HS-5 (cell line): ENCODE measurements at regions not wholly inside any gene's neighbourhood (a gene's known extent, or its start where the extent isn't known, plus 50 kb on each side); places are given as distances from the start of the nearest gene placed in this dataset.

Experiments
- DNase-seq: peaks from one replicate; pipeline ENCODE4 v3.0.0-alpha.2; 2012; ENCODE audit warnings: low read depth

DNA sequence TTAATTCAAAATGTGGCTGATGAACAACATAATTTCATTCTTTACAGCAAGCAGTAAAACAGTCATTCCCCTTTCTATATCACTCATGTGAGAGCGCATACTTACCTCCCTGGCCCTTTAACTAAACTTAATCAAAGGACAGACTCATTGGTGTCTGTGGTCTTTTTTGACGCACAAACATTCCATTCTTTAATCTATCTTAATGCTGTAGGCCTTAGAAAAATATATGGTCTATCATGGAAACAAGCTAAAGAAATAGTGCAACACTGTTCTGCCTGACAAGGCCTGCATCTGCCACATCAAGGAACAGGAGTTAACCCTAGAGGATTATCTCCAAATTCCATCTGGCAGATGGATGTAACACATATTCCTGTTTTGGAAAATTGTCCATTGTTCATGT, 878.1 kb downstream of the NLGN4Y start:
- DNase-seq: no peak

DNA sequence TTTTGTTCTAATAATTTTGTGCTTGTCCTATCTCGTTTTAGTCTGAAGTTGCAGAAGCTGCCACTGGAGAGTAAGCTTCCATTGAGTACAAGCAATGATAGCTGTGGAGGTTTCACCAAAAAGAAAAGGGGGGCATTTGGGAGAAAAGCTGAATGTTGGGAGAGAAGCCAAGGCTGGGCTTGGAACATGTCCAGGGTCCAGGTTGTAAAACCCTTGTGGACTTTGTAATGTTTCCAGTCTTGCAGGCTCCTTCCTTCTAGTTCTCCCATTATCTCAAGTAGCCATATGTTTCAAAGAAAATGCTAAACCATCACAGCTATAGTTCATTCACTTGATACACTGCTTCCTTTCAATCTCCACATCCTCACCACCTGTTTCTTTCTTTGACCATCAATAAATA, 880.2 kb downstream of the NLGN4Y start:
- DNase-seq: no peak

DNA sequence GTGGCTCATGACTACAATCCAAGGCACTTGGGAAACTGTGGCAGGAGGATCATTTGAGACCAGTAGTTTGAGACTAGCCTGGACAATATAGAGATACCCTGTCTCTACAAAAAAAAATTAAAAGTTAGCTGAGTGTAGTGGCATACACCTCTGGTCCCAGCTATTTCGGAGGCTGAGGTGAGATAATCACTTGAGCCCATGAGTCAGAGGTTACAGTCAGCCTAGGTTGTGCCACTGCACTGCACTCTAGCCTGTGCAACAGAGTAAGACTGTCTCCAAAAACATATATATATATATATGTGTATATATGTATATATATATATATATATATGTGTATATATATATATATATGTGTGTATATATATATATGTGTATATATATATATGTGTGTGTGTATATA, 890.8 kb downstream of the NLGN4Y start:
- DNase-seq: no peak

DNA sequence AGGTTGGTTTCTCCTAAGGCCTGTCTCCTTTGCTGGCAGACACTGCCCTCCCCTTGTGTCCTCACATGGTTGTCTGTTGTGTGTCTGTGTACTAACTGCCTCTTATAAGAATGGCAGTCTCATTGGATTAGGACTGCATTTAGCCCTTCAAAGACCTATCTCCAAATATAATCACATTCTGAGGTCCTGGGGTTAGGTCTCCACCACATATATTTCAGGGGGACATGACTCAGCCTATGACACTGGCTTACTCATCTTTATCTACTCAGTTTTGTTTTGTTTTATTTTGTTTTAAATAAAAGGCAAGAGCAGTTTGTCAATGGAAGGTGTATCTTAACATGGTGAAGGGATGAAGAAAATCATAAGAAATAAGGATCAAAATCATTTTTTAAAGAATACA, 894.3 kb downstream of the NLGN4Y start:
- DNase-seq: no peak

DNA sequence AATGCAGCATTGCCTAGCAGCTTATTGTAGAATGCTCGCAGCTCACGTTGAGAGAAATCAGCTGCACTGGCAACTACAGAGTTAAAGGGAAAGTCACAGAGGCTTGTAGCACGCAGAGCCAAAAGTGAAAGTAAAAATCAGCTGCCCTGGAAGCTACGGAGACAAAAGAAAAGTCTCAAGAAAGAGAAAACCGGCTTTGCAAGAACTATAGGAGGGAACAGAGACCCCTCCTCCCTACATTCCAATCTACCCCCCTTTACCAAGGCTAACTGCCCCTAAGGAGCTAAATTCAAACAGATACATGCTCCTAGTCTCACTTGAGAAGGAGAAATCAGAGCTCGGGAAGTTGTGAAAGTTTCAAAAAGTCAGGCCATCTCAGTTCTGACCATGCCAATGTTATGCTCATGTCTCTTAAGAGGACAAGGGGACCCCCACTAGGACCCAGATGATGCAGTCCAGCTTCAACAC, 900.4 kb downstream of the NLGN4Y start:
- no peak for DNase-seq

DNA sequence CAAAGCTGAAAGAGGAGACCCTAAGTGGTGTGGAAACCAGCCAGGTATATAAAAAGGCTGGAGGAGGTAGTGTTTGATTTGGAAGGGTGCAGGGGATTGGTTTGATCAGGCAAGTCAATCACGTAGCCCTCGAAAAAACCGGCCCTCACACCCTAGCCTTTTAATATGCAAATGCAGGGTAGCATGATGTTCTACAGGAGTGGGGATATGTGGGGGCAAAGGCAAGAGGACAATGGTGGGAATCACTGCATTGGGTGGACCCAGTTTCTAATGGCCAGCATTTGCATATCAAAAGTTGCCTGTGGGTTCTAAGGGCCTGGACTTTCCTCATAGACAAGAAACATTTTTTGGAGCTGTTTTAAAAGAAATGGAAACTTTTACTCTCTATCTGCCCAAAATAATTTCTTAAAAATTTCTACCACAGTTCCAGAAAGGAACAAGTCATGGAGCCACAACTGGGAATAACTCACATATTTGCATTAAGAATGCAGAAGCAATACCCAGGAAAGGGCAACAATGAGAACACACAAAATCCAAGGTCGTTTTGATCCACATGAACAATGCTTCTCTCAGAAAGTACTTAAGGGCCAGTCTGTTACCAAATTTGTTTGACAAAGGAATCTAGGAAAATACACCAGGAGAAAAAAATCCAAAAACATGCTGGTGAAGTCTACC, 915.8 kb downstream of the NLGN4Y start:
- no peak for DNase-seq

DNA sequence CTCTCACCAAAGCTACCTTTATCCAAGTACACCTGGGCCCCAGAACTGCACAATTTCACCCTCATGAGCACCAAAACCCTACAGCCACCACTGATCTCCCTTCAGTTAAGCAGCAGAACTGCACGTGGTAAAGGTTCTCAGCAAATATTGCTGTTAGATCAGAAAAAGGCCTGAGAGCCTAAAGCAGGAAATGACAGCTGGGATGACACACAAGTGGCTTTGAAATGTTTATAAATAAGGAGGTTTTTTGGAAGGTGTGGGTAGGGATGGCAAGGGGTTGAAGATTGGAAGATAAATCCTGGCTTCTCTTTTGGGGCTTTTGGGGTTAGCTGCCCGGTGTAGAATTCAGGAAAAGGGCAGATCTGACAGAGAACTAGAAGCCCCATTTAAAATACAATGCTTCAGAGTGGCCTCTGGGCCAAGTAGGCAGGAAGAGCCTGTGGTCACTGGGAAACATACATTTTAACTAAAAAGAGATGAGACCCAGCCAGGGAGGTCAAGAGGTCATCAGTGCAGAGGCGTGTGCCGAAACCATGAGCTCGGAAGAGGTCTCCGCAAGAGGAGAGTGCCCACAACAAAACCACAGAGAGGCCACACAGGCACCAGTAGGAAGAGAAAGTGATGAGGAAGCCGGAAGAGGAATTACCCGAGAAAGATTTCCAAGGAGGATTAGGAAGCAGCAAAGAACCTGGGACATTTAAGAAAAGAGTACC, 916.5 kb downstream of the NLGN4Y start:
- no peak for DNase-seq

DNA sequence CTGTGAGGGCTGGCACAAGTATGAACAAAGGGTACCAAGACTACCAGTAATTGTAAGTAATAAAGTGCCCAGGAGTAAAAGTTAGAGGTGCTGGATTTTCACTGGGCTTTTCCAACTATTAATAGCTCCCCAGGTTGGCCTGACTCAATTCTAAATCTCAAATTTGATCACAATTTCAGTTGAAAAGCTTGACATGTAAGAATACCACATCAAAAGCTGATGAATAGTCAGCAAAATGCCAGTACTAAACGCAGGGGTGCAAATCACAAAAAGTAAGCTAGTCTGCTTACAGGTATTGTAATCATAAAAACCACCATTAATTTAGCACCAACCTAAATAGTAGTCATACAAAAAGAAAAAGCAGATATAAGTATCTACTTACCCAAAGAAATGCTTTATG, 917.5 kb downstream of the NLGN4Y start:
- no peak for DNase-seq

DNA sequence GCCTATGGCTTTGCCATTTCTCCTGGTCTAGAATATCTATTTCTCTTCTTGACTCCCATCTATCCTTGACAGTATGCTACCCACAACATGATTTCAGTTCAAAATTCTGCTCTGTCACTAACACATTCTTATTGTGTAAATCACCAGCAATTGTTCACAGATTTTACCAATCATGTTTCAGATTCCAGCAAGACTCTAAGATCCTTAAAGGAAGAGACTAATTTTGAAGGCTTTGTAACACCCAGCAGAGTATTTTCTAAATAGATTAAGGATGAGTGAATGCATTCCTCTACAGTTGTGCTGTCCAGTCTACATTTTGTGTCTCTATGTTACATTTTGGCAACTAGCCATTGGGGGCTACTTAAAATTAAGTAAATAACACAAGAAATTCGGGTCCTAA, 921.5 kb downstream of the NLGN4Y start:
- DNase-seq: no peak

DNA sequence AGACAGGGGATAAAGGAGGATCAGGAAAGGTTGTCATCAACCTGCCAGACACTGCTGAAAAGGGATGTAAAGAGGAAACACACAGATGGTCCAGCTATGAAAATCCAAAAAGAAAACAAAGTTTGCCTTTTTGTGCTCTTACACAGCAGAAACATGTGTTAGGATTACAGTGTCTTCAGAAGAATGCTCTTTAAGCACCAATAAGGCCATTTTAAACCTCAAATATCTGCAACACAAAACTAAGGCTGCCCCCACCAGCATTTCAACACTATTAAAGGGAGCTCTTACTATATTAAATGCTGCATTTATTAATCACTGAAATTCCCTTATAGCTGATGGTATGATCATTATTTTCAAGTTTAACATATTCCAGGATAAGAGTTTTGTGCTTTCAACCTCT, 922.5 kb downstream of the NLGN4Y start:
- no peak for DNase-seq

DNA sequence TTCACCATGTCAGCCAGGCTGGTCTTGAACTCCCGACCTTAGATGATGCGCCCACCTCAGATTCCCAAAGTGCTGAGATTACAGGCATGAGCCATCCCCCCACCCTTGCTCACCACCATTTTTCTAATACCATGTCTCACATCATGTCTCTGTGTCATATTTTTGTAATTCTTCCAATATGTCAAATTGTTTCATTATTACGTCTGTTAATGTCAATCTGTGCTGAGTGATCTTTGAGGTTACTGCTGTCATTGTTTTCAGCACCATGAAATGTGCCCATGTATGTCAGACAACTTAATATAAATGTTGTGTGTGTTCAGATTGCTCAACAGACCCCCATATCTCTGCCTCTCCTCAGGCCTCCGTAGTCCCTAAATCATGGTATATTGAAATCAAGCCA, 923.6 kb downstream of the NLGN4Y start:
- DNase-seq: no peak

DNA sequence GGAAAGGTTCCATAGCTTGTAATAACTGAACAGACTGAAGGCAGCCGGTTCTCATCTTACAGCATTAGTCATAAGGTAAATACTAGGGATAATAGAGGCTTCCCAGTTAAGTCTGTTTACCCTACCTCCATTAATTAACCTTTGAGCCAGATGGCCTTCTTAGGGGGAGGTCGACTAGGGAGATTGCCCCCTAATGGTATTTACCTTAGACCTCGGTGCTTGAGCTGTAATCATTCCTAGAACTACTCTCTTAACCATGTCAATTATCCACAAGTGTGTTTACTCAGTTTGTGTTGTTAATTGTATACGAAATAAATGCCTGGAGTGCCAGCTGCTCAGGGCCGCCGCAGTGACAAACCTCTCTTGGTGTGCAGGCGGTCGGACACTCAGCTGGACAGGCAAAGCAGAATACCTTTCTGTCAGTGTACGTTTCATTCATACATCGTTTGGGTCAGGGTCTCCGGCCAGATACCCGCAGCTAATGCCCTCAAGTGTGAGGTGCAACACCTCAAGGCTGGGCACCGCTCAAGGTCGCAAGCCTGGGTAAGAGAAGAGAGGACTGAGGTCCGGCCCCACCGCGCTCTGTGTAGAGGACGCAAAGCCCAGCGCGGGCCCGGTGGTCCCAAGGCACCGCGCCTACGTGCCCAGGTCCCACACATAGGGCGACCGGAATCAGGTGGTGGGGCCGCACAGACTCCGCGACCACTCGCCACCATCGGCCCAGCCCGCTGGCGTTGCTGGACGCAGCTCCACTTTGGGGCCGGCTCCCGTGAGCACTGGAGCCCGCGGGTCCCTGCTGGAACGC, 931.0 kb downstream of the NLGN4Y start:
- no peak for DNase-seq

DNA sequence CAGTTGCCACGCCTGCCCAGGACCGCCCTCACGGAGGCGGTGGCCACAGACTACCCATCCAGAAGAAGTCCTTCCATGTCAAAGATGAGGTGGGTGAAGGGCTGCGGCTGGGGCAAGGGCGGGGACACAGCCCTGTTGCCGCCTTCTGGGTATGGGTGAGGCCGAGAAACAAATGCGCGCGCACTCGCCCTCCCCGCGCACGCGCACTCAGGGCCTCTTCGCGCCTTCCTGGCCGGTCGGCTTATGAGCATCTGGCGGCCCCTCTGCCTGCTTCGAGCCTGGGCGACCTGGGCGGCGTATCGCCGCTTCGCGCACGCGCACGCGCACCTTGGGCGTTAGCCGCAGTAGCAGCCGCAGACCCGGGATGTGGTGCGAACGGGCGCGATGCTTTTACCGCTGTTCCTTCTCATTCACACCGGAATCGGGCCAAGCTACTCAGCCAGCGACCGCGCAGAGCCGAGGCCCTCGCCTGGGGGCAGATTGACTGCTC, 931.7 kb downstream of the NLGN4Y start:
- DNase-seq: peak; percentile 39

DNA sequence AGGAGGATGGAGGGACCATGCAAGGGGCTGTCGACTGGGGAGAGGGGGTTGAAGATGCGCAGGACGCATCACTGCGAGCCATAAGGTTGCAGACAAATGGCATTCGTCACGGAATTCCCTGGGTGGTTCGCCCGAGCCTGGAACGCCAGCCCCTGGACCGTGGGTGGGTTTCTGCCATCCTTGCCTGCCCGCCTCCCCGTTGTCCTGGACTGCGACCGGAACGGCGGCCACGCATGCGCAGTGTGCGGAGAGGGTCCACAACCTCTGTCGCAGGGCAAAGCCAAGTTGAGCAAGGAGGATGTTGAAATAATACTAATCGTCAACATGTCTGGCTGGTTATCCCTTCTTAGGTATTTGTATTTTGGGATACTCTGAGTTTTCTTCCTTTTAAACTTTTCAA, 932.2 kb downstream of the NLGN4Y start:
- no peak for DNase-seq

DNA sequence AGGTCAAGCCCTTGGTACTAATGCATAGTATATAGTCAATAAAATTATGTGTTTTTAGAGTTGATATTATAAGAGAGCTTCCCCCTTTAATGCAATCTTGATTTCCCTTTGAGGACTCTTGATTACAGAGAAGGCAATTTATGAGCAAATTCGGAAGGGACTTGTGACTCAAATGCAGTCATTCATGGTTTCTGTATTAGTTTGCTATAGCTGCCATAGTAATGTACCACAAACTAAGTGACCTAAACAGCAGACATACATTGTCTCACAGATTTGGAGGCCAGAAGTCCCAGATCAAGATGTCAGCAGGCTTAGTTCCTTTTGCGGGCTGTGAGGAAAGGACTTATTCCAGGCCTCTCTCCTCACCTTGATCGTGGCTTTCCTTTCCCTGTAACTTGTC, 933.4 kb downstream of the NLGN4Y start:
- no peak for DNase-seq

DNA sequence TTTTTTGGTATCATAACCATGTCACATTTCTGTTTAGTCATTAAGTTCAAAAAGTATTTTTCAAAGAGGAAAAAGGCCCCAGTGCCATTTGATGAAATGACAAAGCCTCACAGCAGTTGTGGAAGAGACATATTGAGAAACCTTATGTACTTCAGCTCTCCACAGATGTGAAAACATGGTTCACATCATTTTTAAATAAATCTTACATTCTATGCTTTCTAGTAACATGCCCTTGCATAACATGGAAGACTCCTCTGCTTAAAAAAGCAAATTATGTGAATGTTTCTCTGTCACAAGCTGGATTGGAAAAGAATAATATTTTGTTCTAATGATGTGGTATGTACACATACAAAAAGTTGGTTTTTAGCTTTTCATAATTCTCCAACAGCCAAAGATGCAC, 934.1 kb downstream of the NLGN4Y start:
- no peak for DNase-seq

DNA sequence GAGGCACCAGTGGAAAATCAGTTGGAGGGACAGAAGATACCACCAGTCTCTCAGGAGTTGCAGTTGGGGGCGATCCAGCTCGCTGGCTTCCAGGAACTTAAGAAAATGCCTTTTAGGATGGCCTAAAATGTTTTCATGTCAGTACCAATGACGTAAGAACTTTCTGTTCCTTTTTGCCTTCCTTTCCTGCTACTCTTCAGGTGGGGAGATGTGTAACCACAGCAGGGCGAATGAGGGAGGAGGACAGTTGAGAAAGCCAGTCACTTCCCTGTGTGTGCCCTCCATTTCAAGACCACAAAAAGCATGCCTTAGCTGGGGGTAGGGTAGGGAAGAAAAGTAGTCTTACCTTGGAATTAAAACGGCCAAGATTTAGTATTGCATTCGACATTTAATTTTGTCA, 941.6 kb downstream of the NLGN4Y start:
- no peak for DNase-seq

DNA sequence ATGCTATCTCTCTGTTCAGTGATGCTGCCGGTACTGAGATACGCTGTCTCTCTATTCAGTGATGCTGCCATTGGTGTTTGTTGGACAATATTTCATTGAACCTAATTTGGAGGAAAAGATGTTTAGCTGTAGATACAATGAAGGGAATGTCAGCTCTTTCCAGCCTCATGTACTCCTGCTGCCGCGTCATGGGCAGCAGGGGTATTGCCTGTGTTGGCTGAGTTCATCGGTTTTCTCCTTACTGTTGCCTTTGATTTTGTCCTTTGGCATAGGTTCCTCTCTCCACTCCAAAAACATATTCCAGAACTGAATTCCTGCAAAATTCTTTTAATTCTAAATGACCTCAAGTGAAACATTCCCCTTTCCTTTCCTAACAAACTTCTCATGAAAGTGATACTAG, 942.6 kb downstream of the NLGN4Y start:
- DNase-seq: no peak

DNA sequence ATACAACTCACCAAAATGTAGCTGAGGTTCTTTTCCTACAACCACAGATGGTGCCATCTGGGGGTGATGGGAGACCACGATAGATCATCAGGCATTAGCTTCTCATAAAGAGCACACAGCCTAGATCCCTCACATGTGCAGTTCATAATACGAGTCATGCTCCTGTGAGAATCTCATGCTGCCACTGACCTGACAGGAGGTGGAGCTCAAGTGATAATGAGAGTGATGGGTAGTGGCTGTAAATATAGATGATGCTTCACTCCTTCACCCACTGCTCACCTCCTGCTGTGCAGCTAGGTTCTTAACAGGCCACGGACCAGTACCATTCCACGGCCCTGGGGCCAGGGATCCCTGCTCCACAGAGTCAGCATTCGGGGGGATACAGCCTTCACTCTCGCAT, 943.8 kb downstream of the NLGN4Y start:
- DNase-seq: no peak

DNA sequence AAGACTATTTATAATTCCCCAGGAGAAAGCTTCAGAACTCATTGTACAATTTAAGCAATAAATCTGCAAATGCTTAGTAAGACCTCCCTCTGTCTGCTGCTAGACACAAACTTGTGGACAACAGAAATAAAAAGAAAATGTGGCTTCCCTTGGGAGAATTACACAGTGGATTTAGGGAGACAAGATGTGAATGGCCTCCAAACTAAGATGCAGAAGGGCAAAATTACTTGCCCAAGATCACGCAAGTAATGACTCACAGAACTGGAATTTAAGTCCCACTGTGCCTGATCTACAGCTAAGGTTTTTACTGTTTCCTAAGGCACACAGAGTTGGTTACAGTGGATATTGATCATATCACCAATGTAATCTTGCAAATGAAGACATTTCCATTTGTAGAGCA, 947.0 kb downstream of the NLGN4Y start:
- no peak for DNase-seq

DNA sequence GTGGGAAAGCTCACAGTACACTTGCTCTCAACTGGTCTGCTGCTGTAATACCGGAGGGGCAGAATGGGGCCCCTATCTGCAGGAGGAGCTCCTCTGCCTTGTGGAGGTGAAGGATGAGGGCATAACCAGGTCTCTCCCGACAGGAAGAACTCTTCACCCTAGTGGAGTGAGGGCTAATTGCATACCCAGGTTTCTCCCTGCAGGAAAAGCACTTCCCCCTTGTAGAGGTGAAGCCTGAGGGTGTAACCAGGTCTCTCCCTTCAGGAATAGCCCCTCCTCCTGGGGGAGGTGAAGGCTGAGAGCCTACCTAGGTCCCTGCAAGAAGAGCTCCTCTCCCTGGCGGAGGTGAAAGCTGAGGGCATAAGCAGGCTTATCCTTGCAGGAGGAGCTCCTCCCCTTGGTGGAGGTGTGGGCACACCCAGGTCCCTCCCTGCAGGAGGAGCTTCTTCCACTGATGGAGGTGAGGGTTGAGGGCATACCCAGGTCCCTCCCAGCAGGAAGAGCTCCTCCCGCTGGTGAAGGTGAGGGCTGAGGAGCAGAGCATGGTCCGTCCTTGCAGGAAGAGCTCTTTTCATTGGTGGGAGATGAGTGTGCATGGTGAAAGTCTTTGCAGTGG, 954.1 kb downstream of the NLGN4Y start:
- DNase-seq: no peak

DNA sequence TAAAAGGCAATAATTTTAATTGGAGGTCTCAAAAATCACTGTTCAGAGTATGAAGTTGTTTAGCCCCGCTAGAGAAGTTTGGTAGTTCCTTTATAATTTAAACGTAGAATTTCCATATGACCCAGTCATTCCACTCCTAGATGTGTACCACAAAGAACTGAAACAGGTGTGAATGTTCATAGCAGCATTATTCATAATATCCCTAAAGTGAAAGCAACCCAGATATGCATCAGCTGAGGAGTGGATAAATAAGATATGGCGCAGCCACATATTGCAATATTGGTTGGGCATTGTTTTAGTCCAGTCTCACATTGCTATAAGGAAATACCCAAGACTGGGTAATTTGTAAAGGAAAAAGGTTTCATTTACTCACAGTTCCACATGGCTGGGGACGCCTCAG, 976.2 kb downstream of the NLGN4Y start:
- no peak for DNase-seq

DNA sequence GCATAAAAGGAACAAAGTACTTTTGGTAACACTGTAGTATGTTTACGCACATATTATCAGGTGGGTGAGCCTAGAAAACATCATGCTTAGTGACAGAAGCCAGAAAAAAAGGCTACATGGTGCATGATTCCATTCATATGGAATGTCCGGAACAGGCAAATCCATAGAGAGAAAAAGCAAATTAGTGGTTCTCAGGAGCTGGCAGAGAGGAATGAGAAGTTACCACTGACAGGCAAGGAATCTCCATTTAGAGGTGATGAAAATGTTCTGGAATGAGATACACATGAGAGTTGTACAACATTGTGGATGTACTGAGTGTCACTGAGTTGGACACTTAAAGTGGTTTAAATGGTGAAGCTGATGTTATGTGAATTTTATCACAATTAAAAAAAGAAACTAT, 976.9 kb downstream of the NLGN4Y start:
- DNase-seq: no peak
